Skeletal muscle cell (primary cell): ENCODE measurements at regions not wholly inside any gene's neighbourhood (a gene's known extent, or its start where the extent isn't known, plus 50 kb on each side); places are given as distances from the start of the nearest gene placed in this dataset.
A peak's percentile ranks its signal among the peaks of the same experiment; 100 is the strongest.
"Not testable (repeated sequence)": the region's sequence is repeated elsewhere in the genome, so short reads cannot be mapped to it uniquely, and the experiment has no call there.

ENCODE experiments used
- DNase-seq: peaks from one replicate; pipeline ENCODE4 v3.0.0-alpha.2; 2010; ENCODE audit warnings: low read depth
- H3K4me3 ChIP-seq: 2 replicates; pipeline ENCODE4 v1.5.1; 2011; ENCODE audit warnings: low read depth, mild to moderate bottlenecking, control low read depth, low read length, moderate library complexity

DNA sequence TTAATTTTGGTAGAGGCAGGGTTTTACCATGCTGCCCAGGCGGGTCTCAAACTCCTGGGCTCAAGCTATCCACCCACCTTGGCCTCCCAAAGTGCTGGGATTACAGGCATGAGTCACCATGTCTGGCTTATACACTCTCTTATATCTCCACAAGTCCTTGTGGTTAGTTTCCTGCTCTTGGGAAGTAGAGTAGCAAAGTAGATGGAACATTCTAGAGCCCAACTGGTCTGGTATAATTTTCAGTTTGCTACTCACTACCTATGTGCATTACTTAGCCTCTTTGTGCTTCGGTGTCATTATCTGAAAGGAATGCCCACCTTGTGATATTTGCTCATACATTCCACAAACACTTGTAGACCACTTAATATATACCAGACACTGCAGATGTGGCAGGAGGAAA is 96.6 kb upstream of the IPO9 start:
- no peak overlapping the region for H3K4me3 ChIP-seq
- no peak for DNase-seq

DNA sequence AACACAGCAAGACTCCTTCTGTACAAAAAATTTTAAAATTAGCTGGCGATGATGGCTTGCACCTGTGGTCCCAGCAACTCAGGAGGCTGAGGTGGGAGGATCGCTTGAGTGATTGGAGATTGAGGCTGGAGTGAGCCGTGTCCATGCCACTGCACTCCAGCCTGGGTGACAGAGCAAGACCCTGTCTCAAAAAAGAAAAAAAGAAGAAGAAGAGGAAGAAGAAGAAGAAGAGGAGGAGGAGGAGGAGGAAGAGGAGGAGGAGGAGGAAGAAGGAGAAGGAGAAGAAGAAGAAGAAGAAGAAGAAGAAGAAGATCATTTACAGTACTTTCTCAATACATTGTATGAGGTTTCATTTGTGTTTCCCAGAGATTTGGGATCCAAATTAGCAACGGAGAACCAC is 94.7 kb upstream of the IPO9 start:
- not testable (repeated sequence) for DNase-seq, H3K4me3 ChIP-seq

DNA sequence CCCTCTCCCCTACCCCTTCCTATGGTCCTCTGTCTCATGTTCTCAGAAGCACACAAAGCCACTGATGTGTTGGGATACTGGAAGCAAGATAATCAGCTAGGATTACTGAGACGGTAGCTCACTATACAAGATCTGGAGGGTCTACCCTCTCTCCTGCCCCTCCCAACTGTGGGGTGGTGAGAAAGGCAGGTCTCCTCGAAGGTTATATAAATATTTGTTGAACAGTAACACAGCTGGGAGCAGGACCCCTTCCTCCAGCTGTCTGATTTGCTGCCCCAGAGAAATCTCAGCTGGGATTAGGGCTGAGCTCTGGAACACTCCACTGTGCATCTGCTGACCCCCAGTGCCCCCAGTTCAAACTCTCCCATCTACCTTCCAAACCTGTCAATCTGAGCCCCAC is 94.2 kb upstream of the IPO9 start:
- no peak for DNase-seq

DNA sequence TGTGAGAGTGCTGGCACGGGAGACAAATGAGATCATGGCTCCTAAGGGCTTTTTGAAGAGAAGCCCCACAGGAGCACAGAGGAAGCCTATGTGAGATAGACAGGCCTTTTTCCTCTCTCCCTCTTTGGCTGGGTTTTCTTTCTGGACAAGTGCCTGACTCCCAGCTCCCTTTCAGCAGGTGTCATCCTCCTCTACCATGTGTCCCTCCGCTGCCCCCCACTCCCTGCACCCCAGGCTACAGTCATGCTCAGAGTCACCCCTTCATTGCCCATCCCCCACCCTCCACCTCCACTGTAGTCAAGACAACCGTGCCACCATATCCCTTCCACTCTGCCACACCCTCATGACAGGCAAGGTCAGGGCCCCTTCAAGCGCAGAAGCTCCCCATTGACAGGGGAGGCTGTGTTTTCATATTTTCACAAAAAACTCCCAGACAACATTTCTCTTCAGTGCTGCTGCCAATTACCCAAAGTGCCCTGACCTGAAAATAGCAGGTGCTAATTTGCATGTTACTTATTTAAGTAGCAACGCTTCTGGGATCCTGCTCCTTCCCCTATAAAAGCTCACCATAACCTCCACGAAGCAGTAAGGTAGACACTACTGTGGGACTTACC is 92.1 kb upstream of the IPO9 start:
- H3K4me3 ChIP-seq: no peak overlapping the region
- no peak for DNase-seq

More for the DNA sequence above, 94.2 kb upstream of the IPO9 start:
- H3K4me3 ChIP-seq: no peak overlapping the region

DNA sequence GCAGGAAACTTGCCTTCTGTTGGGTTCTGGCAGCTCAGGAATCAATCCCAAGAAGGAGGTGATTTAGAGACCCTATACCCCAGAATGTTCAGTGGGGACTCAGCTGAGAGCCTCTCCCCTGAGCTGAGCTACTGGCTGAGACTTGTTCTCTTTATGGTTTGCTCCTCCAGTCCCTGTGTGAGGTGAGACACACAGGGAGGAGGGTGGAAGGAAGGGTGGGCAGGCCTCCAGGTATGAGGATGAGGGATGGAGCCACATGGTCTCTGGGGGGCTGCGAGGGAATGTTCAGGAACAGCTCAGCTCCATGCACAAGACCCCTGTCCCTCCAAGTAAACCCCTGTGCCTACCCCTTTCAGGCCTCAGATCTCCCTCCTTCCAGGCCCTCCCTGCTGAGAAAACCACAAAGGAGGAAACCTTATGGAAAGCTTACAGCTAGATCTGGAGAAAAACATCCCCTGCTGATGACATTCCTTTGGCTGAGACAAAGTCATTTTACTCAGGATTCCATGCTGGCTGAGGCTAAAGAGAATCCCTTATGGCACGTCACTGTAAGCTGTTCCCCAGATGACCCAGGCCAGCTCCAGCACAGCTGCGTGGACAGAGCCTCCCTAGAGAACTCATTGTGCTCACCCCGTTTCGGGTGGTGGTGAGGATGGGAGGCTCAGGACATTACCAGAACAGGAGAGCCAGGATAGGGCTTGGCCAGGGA is 91.5 kb upstream of the IPO9 start:
- DNase-seq: peak; percentile 85
- no peak overlapping the region for H3K4me3 ChIP-seq

DNA sequence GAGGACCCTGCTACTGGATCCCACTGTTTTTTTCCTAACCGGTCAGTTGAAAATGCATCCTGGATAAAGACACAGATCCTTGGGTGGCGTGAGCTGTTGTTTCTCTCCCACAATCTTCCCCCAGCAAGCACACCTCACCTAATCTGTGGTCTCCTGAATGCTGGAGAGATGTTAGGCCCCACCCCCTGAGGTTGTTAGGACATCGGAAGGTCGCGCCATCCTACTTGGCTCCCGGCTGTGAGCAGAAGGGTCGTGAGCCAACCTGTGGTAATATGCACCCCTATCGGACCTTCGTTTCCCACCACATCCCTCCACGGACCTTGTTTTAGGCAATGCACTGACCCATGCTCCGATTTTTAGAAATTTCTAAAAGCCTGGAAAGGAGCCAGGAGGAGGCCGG is 89.9 kb upstream of the IPO9 start:
- H3K4me3 ChIP-seq: peak overlapping the region; percentile 69
- DNase-seq: no peak

DNA sequence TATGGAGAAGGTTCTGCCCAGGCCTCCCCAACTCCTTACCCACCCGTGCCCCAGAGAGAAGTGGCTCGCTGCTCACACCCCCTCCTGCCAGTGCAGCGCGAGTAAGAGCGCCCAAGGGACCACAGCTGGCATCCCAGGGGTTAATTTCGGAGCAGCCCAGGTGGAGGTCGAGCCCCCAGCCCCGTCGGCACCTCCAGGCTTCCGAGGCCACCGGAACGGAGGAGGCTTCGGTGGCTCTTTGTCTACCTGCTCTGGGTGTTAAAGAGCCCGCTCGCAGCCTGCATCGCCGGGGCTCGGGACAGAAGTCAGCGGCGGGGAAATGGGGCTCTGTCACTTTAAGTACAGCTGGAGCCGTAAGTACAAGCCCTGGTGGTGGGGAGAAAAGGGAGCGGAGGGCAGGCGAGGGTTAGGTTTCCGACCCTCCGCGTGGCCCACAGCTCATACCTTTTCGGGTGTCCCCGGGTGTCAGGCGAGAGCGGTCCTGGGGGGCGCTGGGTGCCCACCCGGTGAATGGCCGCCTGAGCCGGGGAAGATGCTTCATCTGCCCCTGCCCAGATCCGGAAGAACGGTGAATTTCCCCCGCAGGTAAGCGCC is 89.4 kb upstream of the IPO9 start:
- peak overlapping the region; percentile 69 for H3K4me3 ChIP-seq
- DNase-seq: no peak

DNA sequence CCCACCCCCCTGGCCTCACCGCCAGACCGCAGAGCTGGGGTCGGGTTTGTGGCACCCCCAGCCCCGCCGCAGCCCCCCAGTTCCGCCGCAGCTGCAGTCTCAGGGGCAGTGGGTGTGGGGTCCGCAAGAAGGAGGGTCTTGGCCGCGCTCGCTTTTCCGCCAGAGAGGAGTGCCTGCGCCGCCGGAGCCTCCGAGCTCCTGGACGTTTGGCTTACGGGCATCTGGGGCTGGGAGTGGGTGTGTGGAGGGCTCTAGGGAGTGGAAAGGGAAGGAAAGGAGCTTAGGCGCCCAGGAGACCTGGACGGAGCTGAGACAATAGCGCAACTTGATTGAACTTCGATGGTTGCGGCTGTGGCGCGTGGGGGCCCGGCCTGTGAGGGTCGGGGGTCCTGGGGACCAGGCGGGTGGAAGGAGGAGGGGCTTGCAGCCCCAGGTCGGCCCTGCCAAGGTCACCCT is 88.8 kb upstream of the IPO9 start:
- H3K4me3 ChIP-seq: peak overlapping the region; percentile 69
- no peak for DNase-seq

DNA sequence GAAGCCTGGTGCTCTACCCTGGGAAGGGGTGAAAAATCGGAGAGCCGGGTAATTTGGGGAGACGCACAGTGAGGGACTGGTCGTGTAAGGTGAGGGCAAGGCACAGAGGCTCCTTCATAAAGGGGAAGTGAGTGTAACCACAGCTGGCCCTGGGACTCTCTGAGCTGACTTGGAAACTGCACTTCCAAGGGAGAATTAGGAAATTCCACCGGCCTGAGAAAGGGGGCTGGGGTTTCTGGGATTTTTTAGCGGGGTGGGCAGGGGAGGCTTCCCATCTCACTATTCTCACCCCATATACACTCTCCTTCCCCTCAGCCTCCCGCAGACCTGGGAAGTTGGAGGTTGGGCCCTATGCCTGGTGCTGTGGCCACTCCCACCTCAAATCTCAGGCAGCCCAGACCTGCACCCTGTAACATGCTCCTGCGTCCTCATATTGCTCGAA is 88.3 kb upstream of the IPO9 start:
- no peak for DNase-seq
- peak overlapping the region; percentile 69 for H3K4me3 ChIP-seq

DNA sequence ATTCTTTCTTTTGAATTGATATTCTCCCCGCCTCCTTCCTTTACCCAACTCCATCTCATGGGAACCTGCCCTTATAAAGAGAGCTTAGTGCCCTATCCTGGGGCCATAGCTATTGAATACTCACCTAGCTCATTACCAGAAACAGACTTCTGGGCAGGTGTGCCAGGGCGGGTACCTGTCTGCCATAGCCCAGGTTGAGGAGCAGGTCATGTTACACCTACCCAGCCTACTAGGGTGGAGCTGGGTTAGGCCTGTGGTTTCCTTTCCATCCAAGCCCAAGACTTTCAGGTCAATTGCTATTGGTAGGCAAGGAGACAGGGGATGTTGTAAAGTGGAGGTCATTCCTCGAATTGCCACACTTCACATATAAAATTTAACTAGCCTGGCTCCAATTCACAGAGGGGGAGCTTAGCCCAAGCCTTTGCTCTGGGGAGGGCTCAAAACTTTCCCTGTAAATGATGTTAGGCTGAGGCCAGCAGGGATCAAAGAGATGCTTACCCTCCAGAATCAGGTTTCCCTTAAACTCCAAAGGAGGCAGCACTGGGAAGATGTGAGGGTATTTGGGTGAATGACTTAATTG is 87.1 kb upstream of the IPO9 start:
- DNase-seq: no peak
- H3K4me3 ChIP-seq: no peak overlapping the region

DNA sequence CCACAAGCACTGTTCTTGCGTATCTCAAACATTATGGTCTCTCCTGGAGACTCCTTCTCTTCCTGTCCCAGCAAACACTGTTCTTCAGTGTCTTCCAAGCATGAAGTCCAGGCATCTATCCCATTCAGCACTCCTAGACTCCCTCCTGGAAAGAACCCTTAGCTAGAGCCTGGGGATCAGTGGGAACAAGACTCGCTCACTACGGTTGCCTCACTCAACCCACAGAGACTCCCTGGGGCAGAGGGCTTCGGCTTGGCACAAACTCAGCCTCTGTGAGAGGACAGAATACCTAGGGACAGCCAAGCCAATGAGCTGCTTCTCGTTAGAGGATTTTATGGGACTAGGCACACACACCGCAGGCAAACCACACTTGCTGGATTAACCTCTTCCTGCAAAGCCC is 86.5 kb upstream of the IPO9 start:
- no peak for DNase-seq
- no peak overlapping the region for H3K4me3 ChIP-seq

DNA sequence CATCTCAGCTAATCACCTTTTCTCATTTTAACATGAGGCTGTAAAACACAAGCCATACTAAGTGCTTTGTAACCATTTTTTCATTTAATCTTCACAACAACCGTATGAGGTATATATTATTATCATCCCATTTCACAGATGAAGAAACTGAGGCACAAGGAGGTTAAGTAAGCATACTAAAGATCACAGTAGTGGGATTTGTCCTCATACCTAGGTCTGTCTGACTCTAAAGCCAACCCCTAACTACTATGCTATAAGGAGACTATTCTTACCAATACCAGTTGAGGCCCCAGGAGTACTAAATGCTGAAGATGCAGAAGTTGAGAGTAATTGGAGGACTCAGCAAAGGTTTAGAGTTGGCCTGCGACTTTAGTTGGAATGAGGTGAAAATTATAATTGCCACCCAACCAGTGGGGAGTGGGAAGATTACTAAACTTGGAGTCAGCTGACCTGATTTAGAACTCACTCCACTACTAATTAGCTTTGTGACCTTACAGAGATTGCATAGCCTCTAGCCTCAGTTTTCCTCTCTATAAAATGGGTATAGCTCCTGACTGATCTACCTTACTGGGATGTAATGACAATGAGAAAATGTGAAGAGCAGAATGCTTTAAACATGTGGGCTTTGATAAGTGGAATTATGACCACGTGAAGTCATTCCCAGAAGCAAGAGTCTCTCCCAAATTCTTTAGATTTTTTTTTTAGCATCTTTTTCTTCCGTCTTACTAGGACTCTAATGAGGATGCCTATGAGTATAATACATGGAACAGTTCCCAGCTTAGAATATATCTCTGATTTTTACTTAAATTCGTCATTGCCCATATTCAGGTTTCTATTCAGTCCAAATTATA is 85.8 kb upstream of the IPO9 start:
- H3K4me3 ChIP-seq: no peak overlapping the region
- no peak for DNase-seq

DNA sequence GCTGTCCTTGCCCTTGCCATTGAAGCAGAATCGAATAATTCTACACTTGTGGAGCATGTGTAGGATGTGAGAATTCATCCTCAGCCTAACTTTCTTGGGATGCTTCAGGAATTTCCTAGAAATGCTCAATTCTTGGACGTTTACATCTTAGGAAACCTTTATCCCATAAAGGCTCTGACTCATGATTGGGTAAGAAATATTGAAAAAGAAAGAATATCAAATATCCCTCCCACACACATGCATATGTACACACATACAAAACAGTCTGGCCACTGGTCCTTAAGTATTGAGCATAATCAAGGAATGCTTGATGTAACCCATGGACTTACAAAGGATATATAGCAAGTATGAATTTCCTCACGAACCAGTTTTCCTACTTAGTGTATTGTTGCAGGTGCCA is 83.9 kb upstream of the IPO9 start:
- no peak overlapping the region for H3K4me3 ChIP-seq
- peak; percentile 79 for DNase-seq

DNA sequence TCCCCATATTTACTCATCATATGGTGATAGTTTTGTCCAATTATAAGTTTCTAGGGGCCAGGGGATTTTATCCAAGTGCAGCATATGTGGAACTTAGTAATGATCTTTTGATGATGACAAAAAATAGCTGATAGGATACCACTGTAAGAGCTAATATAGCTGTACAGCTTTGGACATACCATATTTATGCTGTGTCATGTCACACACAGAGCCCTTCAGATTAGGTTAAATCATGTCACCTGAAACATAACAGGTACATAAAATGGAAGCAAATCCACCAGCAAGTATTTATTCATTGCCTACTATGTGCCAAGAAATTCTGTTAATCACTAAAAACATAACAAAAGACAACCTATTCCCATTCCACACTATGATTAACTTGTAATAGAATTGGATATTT is 82.8 kb upstream of the IPO9 start:
- no peak for DNase-seq

DNA sequence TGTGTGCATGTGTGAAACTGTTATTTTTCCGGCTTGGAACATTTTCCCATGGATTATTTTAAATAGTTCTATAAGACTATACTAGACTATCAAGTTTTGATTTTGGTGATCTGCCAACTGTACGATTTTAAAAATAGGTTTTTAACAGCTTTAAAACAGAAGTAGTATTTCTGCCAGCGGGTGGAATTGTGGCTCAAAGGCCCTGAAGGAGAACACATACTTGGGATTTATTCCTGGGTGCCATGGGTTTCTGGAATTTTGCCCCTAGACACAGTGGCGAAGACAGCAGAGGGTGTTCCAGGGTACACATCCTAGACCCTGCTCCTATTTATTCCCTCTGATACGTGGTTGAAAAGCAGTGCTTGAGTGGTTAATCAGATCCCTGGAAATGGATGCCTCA is 81.7 kb upstream of the IPO9 start:
- H3K4me3 ChIP-seq: no peak overlapping the region
- no peak for DNase-seq

More for the DNA sequence above, 82.8 kb upstream of the IPO9 start:
- no peak overlapping the region for H3K4me3 ChIP-seq

DNA sequence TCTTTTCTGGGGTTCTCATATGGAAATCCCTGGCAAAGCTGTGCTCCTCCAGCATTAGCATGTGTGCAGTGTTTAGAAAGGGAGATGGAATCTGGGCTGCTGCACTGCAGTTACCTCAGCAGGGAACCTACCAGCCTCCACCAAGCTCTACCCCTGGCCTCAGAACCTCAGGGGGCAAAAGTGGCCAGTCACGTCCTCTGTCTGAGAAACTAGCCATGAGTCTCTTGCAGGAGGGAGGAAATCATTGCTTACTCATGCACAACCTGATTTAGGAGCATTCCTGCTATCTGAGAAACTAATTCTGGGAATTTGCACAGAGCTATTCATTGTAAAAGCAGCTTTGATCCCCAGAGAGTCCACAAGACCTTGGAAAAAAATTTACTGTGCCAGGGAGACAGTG is 80.6 kb upstream of the IPO9 start:
- no peak overlapping the region for H3K4me3 ChIP-seq
- DNase-seq: peak; percentile 91

DNA sequence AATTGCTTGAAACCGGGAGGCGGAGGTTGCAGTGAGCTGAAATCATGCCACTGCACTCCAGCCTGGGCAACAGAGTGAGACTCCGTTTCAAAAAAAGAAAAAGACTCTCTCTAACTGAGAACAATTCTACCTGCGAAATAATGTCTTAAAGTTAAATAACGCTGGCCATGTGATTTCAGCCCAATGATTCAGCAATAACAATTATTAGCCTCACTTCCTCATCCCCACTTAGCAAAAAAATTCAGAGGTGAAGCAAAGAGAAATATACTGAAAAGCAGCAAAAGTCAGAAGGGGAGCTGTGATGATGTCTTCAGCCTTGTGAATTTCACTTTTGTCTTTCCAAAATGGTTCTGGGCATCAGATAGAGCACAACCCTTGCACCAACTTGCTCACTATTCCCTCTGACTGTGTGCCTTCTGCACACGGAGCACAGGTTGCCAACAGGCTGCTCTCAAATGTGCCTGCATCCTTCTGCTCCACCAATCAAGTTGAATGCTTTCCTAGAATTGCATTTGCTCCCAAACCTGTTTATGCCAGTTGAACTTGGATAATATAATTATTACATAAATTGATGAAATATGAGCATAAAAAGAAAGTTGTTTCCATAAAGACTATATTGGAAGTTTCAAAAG is 79.8 kb upstream of the IPO9 start:
- DNase-seq: no peak
- no peak overlapping the region for H3K4me3 ChIP-seq

DNA sequence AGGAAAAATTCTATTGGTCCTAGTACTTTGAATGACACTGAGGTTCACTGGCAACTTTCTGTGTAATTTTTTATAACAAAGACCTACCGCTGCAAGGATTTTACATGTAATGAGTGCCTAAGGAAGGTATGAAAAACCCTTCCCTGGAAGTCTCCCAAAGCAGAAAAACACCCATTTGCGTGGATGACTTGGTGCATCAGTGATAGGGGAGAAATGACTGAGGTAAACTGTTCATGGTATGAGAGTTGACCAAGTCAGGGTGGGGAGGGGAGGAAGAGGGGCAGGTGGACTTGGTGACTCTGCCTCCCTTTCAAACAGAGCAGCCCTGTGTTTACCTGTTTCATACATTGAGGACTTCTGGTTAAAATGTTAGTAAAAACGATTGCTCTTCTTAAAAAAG is 78.8 kb upstream of the IPO9 start:
- H3K4me3 ChIP-seq: no peak overlapping the region
- no peak for DNase-seq

DNA sequence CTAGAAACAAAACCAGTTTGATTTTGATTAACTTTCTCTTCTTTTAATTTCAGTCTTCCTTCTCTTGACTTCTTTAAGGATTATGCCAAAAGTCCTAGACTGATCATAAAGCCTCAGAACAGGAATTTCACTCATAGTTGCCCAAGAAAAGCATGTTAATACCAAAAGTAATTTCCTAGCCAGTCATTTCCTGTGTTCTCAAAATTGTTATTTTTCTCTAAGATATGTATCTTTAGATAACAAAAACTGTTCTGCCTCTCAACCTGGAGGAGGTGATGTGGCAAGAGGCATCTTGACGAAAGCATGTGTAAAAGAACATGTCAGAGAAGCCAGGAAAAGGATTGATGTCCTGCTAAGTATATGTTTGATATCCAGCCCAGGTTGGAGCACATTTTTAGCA is 78.0 kb upstream of the IPO9 start:
- H3K4me3 ChIP-seq: no peak overlapping the region
- no peak for DNase-seq
